SK-N-SH (cell line): ENCODE measurements at regions not wholly inside any gene's neighbourhood (a gene's known extent, or its start where the extent isn't known, plus 50 kb on each side); places are given as distances from the start of the nearest gene placed in this dataset.
A peak's percentile ranks its signal among the peaks of the same experiment; 100 is the strongest.

Experiments
- CTCF ChIA-PET: fragments of 300-600, 350-600 bp; formaldehyde crosslinking; extraction: SDS; loops from one replicate; lab custom pipeline; 2021; lab: Yijun Ruan, JAX
- POLR2A ChIA-PET: fragments of 350-600 bp; sonication (Branson Sonifier 250); formaldehyde crosslinking; extraction: SDS; loops from one replicate; lab custom pipeline; 2020; ENCODE audit warnings: antibody characterized with exemption, inconsistent platforms; lab: Yijun Ruan, JAX
- DNase-seq: peaks from one replicate; pipeline ENCODE4 v3.0.0; 2012
- H2AFZ ChIP-seq: fragments of 200-600 bp; sonication (generic); 2 replicates; pipeline ENCODE4 v1.8.1; 2016; ENCODE audit warnings: antibody characterized with exemption, mild to moderate bottlenecking, low read depth
- H3F3A ChIP-seq: fragments of 200-600 bp; sonication (generic); replicated peaks from 2 replicates; pipeline ENCODE3; 2016; ENCODE audit warnings: antibody characterized with exemption, mild to moderate bottlenecking; ENCODE audit not compliant: insufficient read depth
- H3K27ac ChIP-seq, 2 experiments: fragments of 200-500 bp in 1 of 2; fragments of 200-600 bp in 1 of 2; sonication (Bioruptor generic) in 1 of 2; sonication (generic), shearing (Covaris generic) in 1 of 2; 2 replicates each; pipeline versions ENCODE4 v1.5.1 to v1.6.1; 2014 to 2016; ENCODE audit warnings: low read depth in 2 of 2, inconsistent platforms in 1 of 2, low read length in 1 of 2, mild to moderate bottlenecking in 1 of 2, mixed read lengths in 1 of 2
- H3K27me3 ChIP-seq: fragments of 200-600 bp; sonication (generic), shearing (Covaris generic); 2 replicates; pipeline ENCODE4 v1.6.1; 2016; ENCODE audit warnings: mixed run types; ENCODE audit not compliant: insufficient read depth
- H3K36me3 ChIP-seq, 2 experiments: fragments of 200-500 bp in 1 of 2; fragments of 200-600 bp in 1 of 2; sonication (Bioruptor generic) in 1 of 2; sonication (generic) in 1 of 2; replicated peaks in 1 of 2; 2 replicates each; pipeline versions ENCODE3 to v1.5.1; 2014 to 2016; ENCODE audit warnings: low read length in 1 of 2, mild to moderate bottlenecking in 1 of 2; ENCODE audit not compliant: insufficient read depth in 2 of 2, control insufficient read depth in 1 of 2
- H3K4me1 ChIP-seq, 2 experiments: fragments of 200-500 bp in 1 of 2; fragments of 200-600 bp in 1 of 2; sonication (Bioruptor generic) in 1 of 2; sonication (generic), shearing (Covaris generic) in 1 of 2; 2 replicates each; pipeline versions ENCODE4 v1.5.1 to v1.6.1; 2014 to 2016; ENCODE audit warnings: low read depth in 1 of 2, low read length in 1 of 2, mixed run types in 1 of 2; ENCODE audit not compliant: insufficient read depth in 2 of 2, control insufficient read depth in 1 of 2
- H3K4me2 ChIP-seq: fragments of 200-600 bp; sonication (generic), shearing (Covaris generic); 2 replicates; pipeline ENCODE4 v1.6.1; 2017; ENCODE audit warnings: mixed run types
- H3K4me3 ChIP-seq, 2 experiments: fragments of 200-500 bp in 1 of 2; fragments of 200-600 bp in 1 of 2; sonication (Bioruptor generic) in 1 of 2; sonication (generic), shearing (Covaris generic) in 1 of 2; 2 replicates each; pipeline versions ENCODE4 v1.5.1 to v1.8.1; 2014 to 2016; ENCODE audit warnings: low read depth in 2 of 2, inconsistent platforms in 1 of 2, low read length in 1 of 2, mild to moderate bottlenecking in 1 of 2, mixed read lengths in 1 of 2, moderate library complexity in 1 of 2
- H3K79me2 ChIP-seq: fragments of 200-600 bp; sonication (generic); 2 replicates; pipeline ENCODE4 v1.8.1; 2017; ENCODE audit warnings: mild to moderate bottlenecking; ENCODE audit not compliant: insufficient read depth
- H3K9ac ChIP-seq: fragments of 200-600 bp; sonication (generic); 2 replicates; pipeline ENCODE4 v1.6.1; 2017; ENCODE audit warnings: mixed run types
- H3K9me2 ChIP-seq: fragments of 200-600 bp; sonication (generic); 2 replicates; pipeline ENCODE4 v1.6.1; 2017; ENCODE audit warnings: mixed run types
- H3K9me3 ChIP-seq: fragments of 200-600 bp; sonication (generic); 2 replicates; pipeline ENCODE4 v1.6.1; 2017; ENCODE audit warnings: mixed run types, mild to moderate bottlenecking, moderate library complexity
- H4K20me1 ChIP-seq: fragments of 200-600 bp; sonication (generic); 2 replicates; pipeline ENCODE4 v1.6.1; 2017; ENCODE audit warnings: mild to moderate bottlenecking, mixed run types; ENCODE audit not compliant: insufficient read depth
- CHD2 ChIP-seq: fragments of 150-350 bp; IDR thresholded peaks from 2 replicates; pipeline ENCODE4 v1.6.1; 2018; ENCODE audit warnings: low read length; ENCODE audit not compliant: partially characterized antibody
- ELF1 ChIP-seq: IDR thresholded peaks from 2 replicates; pipeline ENCODE4 v1.4.0; 2012
- MEF2A ChIP-seq: IDR thresholded peaks from 2 replicates; pipeline ENCODE4 v1.4.0; 2012; ENCODE audit warnings: low read depth, borderline replicate concordance
- MXI1 ChIP-seq: IDR thresholded peaks from 2 replicates; pipeline ENCODE4 v1.6.1; 2012; ENCODE audit warnings: mild to moderate bottlenecking, low read depth, low read length, improper control_type of control experiment
- NFIC ChIP-seq: IDR thresholded peaks from 2 replicates; pipeline ENCODE4 v1.4.0; 2012; ENCODE audit warnings: borderline replicate concordance
- NRF1 ChIP-seq: IDR thresholded peaks from 2 replicates; pipeline ENCODE4 v1.6.1; 2012; ENCODE audit warnings: low read depth, mild to moderate bottlenecking, low read length
- PBX3 ChIP-seq: IDR thresholded peaks from 2 replicates; pipeline ENCODE4; 2012
- REST ChIP-seq: IDR thresholded peaks from 2 replicates; pipeline ENCODE4 v1.6.1; 2012; ENCODE audit warnings: mild to moderate bottlenecking, low read depth, low read length, moderate library complexity
- RFX5 ChIP-seq: IDR thresholded peaks from 2 replicates; pipeline ENCODE4 v1.6.1; 2012; ENCODE audit warnings: mild to moderate bottlenecking, improper control_type of control experiment, low read length
- RXRA ChIP-seq: IDR thresholded peaks from 2 replicates; pipeline ENCODE4 v1.4.0; 2012; ENCODE audit warnings: low read depth, mild to moderate bottlenecking, borderline replicate concordance
- TAF1 ChIP-seq: IDR thresholded peaks from 2 replicates; pipeline ENCODE4 v1.6.1; 2012; ENCODE audit warnings: low read depth, mild to moderate bottlenecking, low read length, moderate library complexity, borderline replicate concordance
- TCF12 ChIP-seq: IDR thresholded peaks from 2 replicates; pipeline ENCODE4 v1.4.0; 2012
- USF2 ChIP-seq: fragments of 150-350 bp; IDR thresholded peaks from 2 replicates; pipeline ENCODE4 v1.6.1; 2017; ENCODE audit warnings: antibody characterized with exemption, low read length, low read depth, borderline replicate concordance
- YY1 ChIP-seq: IDR thresholded peaks from 2 replicates; pipeline ENCODE4 v1.4.0; 2012; ENCODE audit warnings: low read depth, mild to moderate bottlenecking
- ZBTB33 ChIP-seq: IDR thresholded peaks from 2 replicates; pipeline ENCODE4 v1.4.0; 2012; ENCODE audit warnings: low read depth, borderline replicate concordance
- WGBS: methylation state at CpG from one replicate; pipeline ENCODE4 v1.1.6; 2017; ENCODE audit warnings: low lambda C conversion rate; 5-methylcytosine and 5-hydroxymethylcytosine counted together

- TF ChIP-seq REST: no peak
- TF ChIP-seq ZBTB33: no peak
- no peak for TF ChIP-seq CHD2
- no peak for TF ChIP-seq ELF1
- TF ChIP-seq YY1: no peak
- TF ChIP-seq NRF1: no peak
- TF ChIP-seq MEF2A: no peak
- TF ChIP-seq TAF1: no peak
- no peak for TF ChIP-seq TCF12
- TF ChIP-seq, all 33 proteins: peak for 0
These were observed 153.6 kb downstream of the TDRD15 start (continued) for GRCh38 chr2:21277068-21278056.

GRCh38 chr2:21279525-21279924, 155.8 kb downstream of the TDRD15 start:
- Histone ChIP-seq H3K9me3 (0 out of 2 replicates have a peak, but pooled peaks cover 8% of the 10 kb centered on the region), H3K9me2 (no peaks in the 10 kb centered on the region), H3K4me2 (no peak overlapping the region), H3K27ac (peak overlapping the region in 1 of 2 experiments; percentile 99; a peak in 2 of 4 replicates), H3F3A (no peaks in the 10 kb centered on the region), H2AFZ (no peak overlapping the region), H3K4me3 (no peak overlapping the region), H3K4me1 (peaks cover 0 to 83% of the 10 kb centered on the region in 2 experiments; a peak in 2 of 4 replicates), H3K27me3 (no peaks in the 10 kb centered on the region), H3K36me3 (no peaks in the 10 kb centered on the region), H3K79me2 (no peaks in the 10 kb centered on the region), H3K9ac (no peak overlapping the region), H4K20me1 (no peaks in the 10 kb centered on the region)
- 23% methylated on average over 5 of the region's 5 CpGs for WGBS
- peak; percentile 39 for DNase-seq
- ChIA-PET CTCF (interaction anchor here (0.9 to 3.3 kb wide), 7 partner anchors 10 to 355 kb away, joined by 3 to 24 read pairs (median 8); no protein-coding TSS in a partner anchor), POLR2A (interaction anchor here (1.1 kb wide), 1 partner anchor 85 kb away, joined by 4 read pairs; no protein-coding TSS in a partner anchor)
- TF ChIP-seq MXI1 (no peak), RFX5 (no peak), PBX3 (no peak), NFIC (no peak), ZBTB33 (no peak), USF2 (no peak), RXRA (no peak)
